ENCODE measurements at regions not wholly inside any gene's neighbourhood (a gene's known extent, or its start where the extent isn't known, plus 50 kb on each side); places are given as distances from the start of the nearest gene placed in this dataset.

- no peaks in the 10 kb centered on the region for H3K36me3 Mint-ChIP-seq
- no peak overlapping the region for H3K9ac ChIP-seq
- no peak for TF ChIP-seq EZH2 (IDR thresholded peaks at IDR 0.05)
- H3K27me3 ChIP-seq = no peaks in the 10 kb centered on the region
- no peak overlapping the region for H3K4me2 ChIP-seq
- peaks cover 4% of the 10 kb centered on the region for H3K4me1 ChIP-seq
- DNase-seq (ENCODE audit: low spot score) = no peak
- no peak overlapping the region for H3K27ac ChIP-seq
- H3K27me3 Mint-ChIP-seq (ENCODE audit: insufficient read depth, low read depth) = no peaks in the 10 kb centered on the region
- no peak overlapping the region for H3K4me3 Mint-ChIP-seq
- no peaks in the 10 kb centered on the region for H3K79me2 ChIP-seq (ENCODE audit: low read depth)
- no peaks in the 10 kb centered on the region for H3K9me3 ChIP-seq (ENCODE audit: low read depth)
- H4K20me1 ChIP-seq (ENCODE audit: low read depth) = no peaks in the 10 kb centered on the region
- H2AFZ ChIP-seq (replicated peaks) = no peak overlapping the region
- H3K36me3 ChIP-seq = no peaks in the 10 kb centered on the region
- no peaks in the 10 kb centered on the region for H3K4me1 Mint-ChIP-seq
- H3K9me3 Mint-ChIP-seq = no peaks in the 10 kb centered on the region
- no peak overlapping the region for H3K4me3 ChIP-seq
- no peak overlapping the region for H3K27ac Mint-ChIP-seq
- H3F3A ChIP-seq (ENCODE audit: low read depth) = no peaks in the 10 kb centered on the region
Measured at GRCh38 chr9:28866951-28867350, 1293.7 kb upstream of the C9orf72 start.

- TF ChIP-seq CTCF (IDR thresholded peaks at IDR 0.05) = no peak
- no peak for TF ChIP-seq EZH2phosphoT487 (IDR thresholded peaks at IDR 0.05)
- no peak for TF ChIP-seq EZH2 (IDR thresholded peaks at IDR 0.05)
- Histone ChIP-seq H3K4me1 (peaks cover 4% of the 10 kb centered on the region), H3F3A (ENCODE audit: low read depth) (no peaks in the 10 kb centered on the region), H3K4me3 (no peak overlapping the region), H4K20me1 (ENCODE audit: low read depth) (no peaks in the 10 kb centered on the region), H3K36me3 (no peaks in the 10 kb centered on the region), H3K4me2 (no peak overlapping the region), H2AFZ (replicated peaks) (no peak overlapping the region), H3K9ac (no peak overlapping the region), H3K27me3 (no peaks in the 10 kb centered on the region), H3K9me3 (ENCODE audit: low read depth) (no peaks in the 10 kb centered on the region), H3K27ac (no peak overlapping the region), H3K79me2 (ENCODE audit: low read depth) (no peaks in the 10 kb centered on the region)
- Mint-ChIP-seq H3K9me3 (no peaks in the 10 kb centered on the region), H3K4me3 (no peak overlapping the region), H3K4me1 (no peaks in the 10 kb centered on the region), H3K36me3 (no peaks in the 10 kb centered on the region), H3K27me3 (ENCODE audit: insufficient read depth, low read depth) (no peaks in the 10 kb centered on the region), H3K27ac (no peak overlapping the region)
- DNase-seq (ENCODE audit: low spot score) = no peak
Measured at GRCh38 chr9:28868228-28868990, 1295.1 kb upstream of the C9orf72 start.

- DNase-seq (ENCODE audit: low spot score) = no peak
- Histone ChIP-seq H3K4me1 (no peaks in the 10 kb centered on the region), H3K27me3 (no peaks in the 10 kb centered on the region), H3K79me2 (ENCODE audit: low read depth) (no peaks in the 10 kb centered on the region), H3K4me3 (no peak overlapping the region), H3K27ac (no peak overlapping the region), H3K9me3 (ENCODE audit: low read depth) (no peaks in the 10 kb centered on the region), H2AFZ (replicated peaks) (no peak overlapping the region), H3K36me3 (no peaks in the 10 kb centered on the region), H4K20me1 (ENCODE audit: low read depth) (no peaks in the 10 kb centered on the region), H3F3A (ENCODE audit: low read depth) (no peaks in the 10 kb centered on the region), H3K9ac (no peak overlapping the region), H3K4me2 (no peak overlapping the region)
- Mint-ChIP-seq H3K27me3 (ENCODE audit: insufficient read depth, low read depth) (no peaks in the 10 kb centered on the region), H3K36me3 (no peaks in the 10 kb centered on the region), H3K4me3 (no peak overlapping the region), H3K9me3 (no peaks in the 10 kb centered on the region), H3K4me1 (no peaks in the 10 kb centered on the region), H3K27ac (no peak overlapping the region)
- TF ChIP-seq EZH2phosphoT487 (IDR thresholded peaks at IDR 0.05) = no peak
- TF ChIP-seq CTCF (IDR thresholded peaks at IDR 0.05) = no peak
- no peak for TF ChIP-seq EZH2 (IDR thresholded peaks at IDR 0.05)
Measured at GRCh38 chr9:28882529-28882928, 1309.2 kb upstream of the C9orf72 start.

- no peaks in the 10 kb centered on the region for H3K36me3 Mint-ChIP-seq
- Histone ChIP-seq H3K4me3 (no peak overlapping the region), H3K36me3 (no peaks in the 10 kb centered on the region), H3K27me3 (no peaks in the 10 kb centered on the region), H3K27ac (no peak overlapping the region), H3K4me1 (no peaks in the 10 kb centered on the region), H3K4me2 (no peak overlapping the region), H4K20me1 (ENCODE audit: low read depth) (no peaks in the 10 kb centered on the region), H3K9me3 (ENCODE audit: low read depth) (no peaks in the 10 kb centered on the region), H3K9ac (no peak overlapping the region), H3K79me2 (ENCODE audit: low read depth) (no peaks in the 10 kb centered on the region), H3F3A (ENCODE audit: low read depth) (no peaks in the 10 kb centered on the region), H2AFZ (replicated peaks) (no peak overlapping the region)
- H3K27ac Mint-ChIP-seq = no peak overlapping the region
- TF ChIP-seq EZH2 (IDR thresholded peaks at IDR 0.05) (no peak), EZH2phosphoT487 (IDR thresholded peaks at IDR 0.05) (no peak), CTCF (IDR thresholded peaks at IDR 0.05) (no peak)
- H3K27me3 Mint-ChIP-seq (ENCODE audit: insufficient read depth, low read depth) = no peaks in the 10 kb centered on the region
- H3K4me1 Mint-ChIP-seq = no peaks in the 10 kb centered on the region
- no peak for DNase-seq (ENCODE audit: low spot score)
- no peaks in the 10 kb centered on the region for H3K9me3 Mint-ChIP-seq
- H3K4me3 Mint-ChIP-seq = no peak overlapping the region
Measured at GRCh38 chr9:28883234-28883633, 1310.0 kb upstream of the C9orf72 start.

Measured in neural progenitor cell (in vitro differentiated cells).